NCI-H460 (cell line): ENCODE measurements at regions not wholly inside any gene's neighbourhood (a gene's known extent, or its start where the extent isn't known, plus 50 kb on each side); places are given as distances from the start of the nearest gene placed in this dataset.

ENCODE experiments used
- DNase-seq: peaks from one replicate; pipeline ENCODE4 v3.0.0-alpha.2; 2016; ENCODE audit warnings: low read depth; ENCODE audit errors: extremely low read depth

GRCh38 chr13:97109841-97110492, 112.2 kb upstream of the MBNL2 start:
- peak; percentile 59 for DNase-seq

- no peak for DNase-seq
Measured at GRCh38 chr13:97110936-97111335, 111.2 kb upstream of the MBNL2 start.

GRCh38 chr13:97111756-97112155, 110.4 kb upstream of the MBNL2 start:
- DNase-seq = no peak

GRCh38 chr13:97112446-97113152, 109.5 kb upstream of the MBNL2 start:
- DNase-seq = no peak

- no peak for DNase-seq
Measured at GRCh38 chr13:97113231-97114001, 108.7 kb upstream of the MBNL2 start.

- DNase-seq = no peak
Measured at GRCh38 chr13:97114651-97115050, 107.5 kb upstream of the MBNL2 start.

GRCh38 chr13:97116754-97117153, 105.4 kb upstream of the MBNL2 start:
- DNase-seq = no peak

- no peak for DNase-seq
Measured at GRCh38 chr13:97117388-97117910, 104.7 kb upstream of the MBNL2 start.

GRCh38 chr13:97119943-97120342, 102.2 kb upstream of the MBNL2 start:
- DNase-seq = no peak

GRCh38 chr13:97120346-97120745, 101.8 kb upstream of the MBNL2 start:
- no peak for DNase-seq

GRCh38 chr13:97120976-97121375, 101.2 kb upstream of the MBNL2 start:
- DNase-seq = no peak

- no peak for DNase-seq
Measured at GRCh38 chr13:97121894-97122293, 100.2 kb upstream of the MBNL2 start.

GRCh38 chr13:97122381-97122996, 99.6 kb upstream of the MBNL2 start:
- DNase-seq = peak; percentile 40

- no peak for DNase-seq
Measured at GRCh38 chr13:97124206-97124605, 97.9 kb upstream of the MBNL2 start.

- DNase-seq = peak; percentile 21
Measured at GRCh38 chr13:97124915-97125809, 97.0 kb upstream of the MBNL2 start.

GRCh38 chr13:97125810-97126738, 96.1 kb upstream of the MBNL2 start:
- DNase-seq = no peak

GRCh38 chr13:97127842-97128241, 94.3 kb upstream of the MBNL2 start:
- DNase-seq = no peak

- no peak for DNase-seq
Measured at GRCh38 chr13:97130190-97130589, 91.9 kb upstream of the MBNL2 start.

GRCh38 chr13:97131447-97131846, 90.7 kb upstream of the MBNL2 start:
- no peak for DNase-seq
